ENCODE measurements at regions not wholly inside any gene's neighbourhood (a gene's known extent, or its start where the extent isn't known, plus 50 kb on each side); places are given as distances from the start of the nearest gene placed in this dataset.

GRCh38 chr18:30386624-30387023, 655.9 kb downstream of the DSC3 start:
- Histone ChIP-seq H3K27ac (no peak overlapping the region), H3K27me3 (ENCODE audit: insufficient read depth, low read depth) (no peaks in the 10 kb centered on the region), H3K79me2 (ENCODE audit: insufficient read depth, low read depth) (no peaks in the 10 kb centered on the region), H2AFZ (ENCODE audit: low read depth) (no peak overlapping the region), H3K36me3 (ENCODE audit: insufficient read depth) (no peaks in the 10 kb centered on the region), H3K9ac (no peak overlapping the region), H3K4me1 (ENCODE audit: low read depth, poor library complexity, severe bottlenecking) (no peaks in the 10 kb centered on the region), H3K4me2 (no peak overlapping the region), H4K20me1 (ENCODE audit: insufficient read depth) (no peaks in the 10 kb centered on the region), H3K4me3 (IDR thresholded peaks at IDR 0.05; ENCODE audit: insufficient read depth, low read depth, low read length) (no peak overlapping the region)
- TF ChIP-seq CTCF (conservative IDR thresholded peaks at IDR 0.05; ENCODE audit: low read depth, low read length), result no peak

GRCh38 chr18:30385684-30386083, 656.9 kb downstream of the DSC3 start:
- Histone ChIP-seq H2AFZ (ENCODE audit: low read depth) (no peak overlapping the region), H3K27me3 (ENCODE audit: insufficient read depth, low read depth) (no peaks in the 10 kb centered on the region), H3K4me2 (no peak overlapping the region), H3K27ac (no peak overlapping the region), H3K36me3 (ENCODE audit: insufficient read depth) (no peaks in the 10 kb centered on the region), H4K20me1 (ENCODE audit: insufficient read depth) (no peaks in the 10 kb centered on the region), H3K4me1 (ENCODE audit: low read depth, poor library complexity, severe bottlenecking) (no peaks in the 10 kb centered on the region), H3K79me2 (ENCODE audit: insufficient read depth, low read depth) (no peaks in the 10 kb centered on the region), H3K4me3 (IDR thresholded peaks at IDR 0.05; ENCODE audit: insufficient read depth, low read depth, low read length) (no peak overlapping the region), H3K9ac (no peak overlapping the region)
- TF ChIP-seq CTCF (conservative IDR thresholded peaks at IDR 0.05; ENCODE audit: low read depth, low read length), result no peak

- TF ChIP-seq CTCF (conservative IDR thresholded peaks at IDR 0.05; ENCODE audit: low read depth, low read length), result no peak
- Histone ChIP-seq H3K4me1 (ENCODE audit: low read depth, poor library complexity, severe bottlenecking) (no peaks in the 10 kb centered on the region), H3K36me3 (ENCODE audit: insufficient read depth) (no peaks in the 10 kb centered on the region), H3K27ac (no peak overlapping the region), H2AFZ (ENCODE audit: low read depth) (no peak overlapping the region), H4K20me1 (ENCODE audit: insufficient read depth) (no peaks in the 10 kb centered on the region), H3K27me3 (ENCODE audit: insufficient read depth, low read depth) (no peaks in the 10 kb centered on the region), H3K4me3 (IDR thresholded peaks at IDR 0.05; ENCODE audit: insufficient read depth, low read depth, low read length) (no peak overlapping the region), H3K4me2 (no peak overlapping the region), H3K9ac (no peak overlapping the region), H3K79me2 (ENCODE audit: insufficient read depth, low read depth) (no peaks in the 10 kb centered on the region)
Measured at GRCh38 chr18:30381826-30382225, 660.7 kb downstream of the DSC3 start.

GRCh38 chr18:30378097-30378496, 664.4 kb downstream of the DSC3 start:
- Histone ChIP-seq H3K27me3 (ENCODE audit: insufficient read depth, low read depth) (no peaks in the 10 kb centered on the region), H3K9ac (no peak overlapping the region), H4K20me1 (ENCODE audit: insufficient read depth) (no peaks in the 10 kb centered on the region), H3K4me3 (IDR thresholded peaks at IDR 0.05; ENCODE audit: insufficient read depth, low read depth, low read length) (no peak overlapping the region), H3K27ac (no peak overlapping the region), H3K4me1 (ENCODE audit: low read depth, poor library complexity, severe bottlenecking) (no peaks in the 10 kb centered on the region), H3K36me3 (ENCODE audit: insufficient read depth) (no peaks in the 10 kb centered on the region), H3K79me2 (ENCODE audit: insufficient read depth, low read depth) (no peaks in the 10 kb centered on the region), H3K4me2 (no peak overlapping the region), H2AFZ (ENCODE audit: low read depth) (no peak overlapping the region)
- no peak for TF ChIP-seq CTCF (conservative IDR thresholded peaks at IDR 0.05; ENCODE audit: low read depth, low read length)

- H3K79me2 ChIP-seq (ENCODE audit: insufficient read depth, low read depth), result no peaks in the 10 kb centered on the region
- H3K9ac ChIP-seq, result no peak overlapping the region
- TF ChIP-seq CTCF (conservative IDR thresholded peaks at IDR 0.05; ENCODE audit: low read depth, low read length), result no peak
- no peak overlapping the region for H3K4me3 ChIP-seq (IDR thresholded peaks at IDR 0.05; ENCODE audit: insufficient read depth, low read depth, low read length)
- no peak overlapping the region for H3K27ac ChIP-seq
- H3K4me2 ChIP-seq, result no peak overlapping the region
- no peaks in the 10 kb centered on the region for H4K20me1 ChIP-seq (ENCODE audit: insufficient read depth)
- H3K4me1 ChIP-seq (ENCODE audit: low read depth, poor library complexity, severe bottlenecking), result no peaks in the 10 kb centered on the region
- H3K27me3 ChIP-seq (ENCODE audit: insufficient read depth, low read depth), result no peaks in the 10 kb centered on the region
- no peaks in the 10 kb centered on the region for H3K36me3 ChIP-seq (ENCODE audit: insufficient read depth)
- H2AFZ ChIP-seq (ENCODE audit: low read depth), result no peak overlapping the region
Measured at GRCh38 chr18:30376515-30376914, 666.0 kb downstream of the DSC3 start.
